ENCODE measurements at regions not wholly inside any gene's neighbourhood (a gene's known extent, or its start where the extent isn't known, plus 50 kb on each side); places are given as distances from the start of the nearest gene placed in this dataset.

DNA sequence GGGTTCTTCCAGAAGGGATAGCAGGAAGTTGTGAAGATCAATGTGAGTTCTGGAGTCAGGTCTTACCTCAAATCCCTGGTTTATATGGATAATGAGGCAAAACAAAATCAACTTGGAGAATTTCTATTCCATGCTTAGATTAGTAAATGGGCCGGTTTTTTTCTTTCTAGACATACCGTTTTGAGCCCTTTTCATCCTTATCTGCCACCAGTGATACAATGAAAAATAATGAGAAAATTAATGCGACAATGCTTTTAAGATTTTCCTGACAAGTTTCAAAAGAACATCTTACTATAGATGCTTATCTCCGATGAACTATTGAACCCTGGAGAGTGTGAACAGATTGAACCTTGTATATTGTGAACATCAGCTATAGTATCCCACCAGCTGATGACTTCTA, 262.7 kb downstream of the BTG1 start:
- no peak for DNase-seq (ENCODE audit: low spot score)
- BruUV-seq (replicated peaks) = no TSS peak
- Histone ChIP-seq H3K9me3 (ENCODE audit: low read depth, low read length, poor library complexity, severe bottlenecking) (no peaks in the 10 kb centered on the region), H3K4me3 (ENCODE audit: low read depth, low read length, poor library complexity, severe bottlenecking) (no peak overlapping the region), H3K27me3 (replicated peaks; ENCODE audit: insufficient read depth, low read depth, low read length, poor library complexity) (no peaks in the 10 kb centered on the region), H3K4me1 (ENCODE audit: insufficient read depth, low read length, poor library complexity, severe bottlenecking) (no peaks in the 10 kb centered on the region), H3K27ac (ENCODE audit: low read depth, low read length, poor library complexity, severe bottlenecking) (no peak overlapping the region), H3K36me3 (ENCODE audit: insufficient read depth, low read length, poor library complexity, severe bottlenecking) (no peaks in the 10 kb centered on the region)
- intact Hi-C loops (cut with micrococcal nuclease; ENCODE audit: unreplicated experiment) = no loop called here
- POLR2A ChIA-PET (ENCODE audit: low non-redundant PET) = no interaction called here
- TF ChIP-seq, protein P1, sequence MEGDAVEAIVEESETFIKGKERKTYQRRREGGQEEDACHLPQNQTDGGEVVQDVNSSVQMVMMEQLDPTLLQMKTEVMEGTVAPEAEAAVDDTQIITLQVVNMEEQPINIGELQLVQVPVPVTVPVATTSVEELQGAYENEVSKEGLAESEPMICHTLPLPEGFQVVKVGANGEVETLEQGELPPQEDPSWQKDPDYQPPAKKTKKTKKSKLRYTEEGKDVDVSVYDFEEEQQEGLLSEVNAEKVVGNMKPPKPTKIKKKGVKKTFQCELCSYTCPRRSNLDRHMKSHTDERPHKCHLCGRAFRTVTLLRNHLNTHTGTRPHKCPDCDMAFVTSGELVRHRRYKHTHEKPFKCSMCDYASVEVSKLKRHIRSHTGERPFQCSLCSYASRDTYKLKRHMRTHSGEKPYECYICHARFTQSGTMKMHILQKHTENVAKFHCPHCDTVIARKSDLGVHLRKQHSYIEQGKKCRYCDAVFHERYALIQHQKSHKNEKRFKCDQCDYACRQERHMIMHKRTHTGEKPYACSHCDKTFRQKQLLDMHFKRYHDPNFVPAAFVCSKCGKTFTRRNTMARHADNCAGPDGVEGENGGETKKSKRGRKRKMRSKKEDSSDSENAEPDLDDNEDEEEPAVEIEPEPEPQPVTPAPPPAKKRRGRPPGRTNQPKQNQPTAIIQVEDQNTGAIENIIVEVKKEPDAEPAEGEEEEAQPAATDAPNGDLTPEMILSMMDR (conservative IDR thresholded peaks at IDR 0.05; ENCODE audit: low read depth, low read length) = no peak
- no peak for TF ChIP-seq EZH2 (IDR thresholded peaks at IDR 0.05; ENCODE audit: borderline replicate concordance, low read depth, low read length, poor library complexity, severe bottlenecking)
- CTCF ChIA-PET = no interaction called here

DNA sequence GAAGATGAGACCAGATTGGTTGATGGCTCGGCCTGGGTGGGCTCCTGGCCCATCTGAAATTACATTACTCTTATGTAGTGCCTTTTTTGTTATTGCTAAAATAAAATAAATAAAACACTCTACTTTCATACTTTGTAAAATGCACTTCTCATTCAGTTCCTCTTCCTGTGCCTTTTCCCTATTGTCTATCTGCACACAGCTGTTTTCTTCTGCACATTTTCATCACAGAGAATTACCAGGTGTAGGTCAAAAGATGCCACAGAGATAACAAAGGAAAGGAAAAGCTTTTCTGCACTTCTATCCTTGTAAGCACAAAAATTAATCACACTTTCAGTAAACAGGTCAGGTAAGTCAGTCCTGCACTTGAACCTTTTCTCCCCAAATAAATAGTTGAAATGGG, 265.1 kb downstream of the BTG1 start:
- Histone ChIP-seq H3K36me3 (ENCODE audit: insufficient read depth, low read length, poor library complexity, severe bottlenecking) (no peaks in the 10 kb centered on the region), H3K4me3 (ENCODE audit: low read depth, low read length, poor library complexity, severe bottlenecking) (no peak overlapping the region), H3K9me3 (ENCODE audit: low read depth, low read length, poor library complexity, severe bottlenecking) (no peaks in the 10 kb centered on the region), H3K27me3 (replicated peaks; ENCODE audit: insufficient read depth, low read depth, low read length, poor library complexity) (no peaks in the 10 kb centered on the region), H3K27ac (ENCODE audit: low read depth, low read length, poor library complexity, severe bottlenecking) (no peak overlapping the region), H3K4me1 (ENCODE audit: insufficient read depth, low read length, poor library complexity, severe bottlenecking) (no peaks in the 10 kb centered on the region)
- ChIA-PET CTCF (no interaction called here), POLR2A (ENCODE audit: low non-redundant PET) (no interaction called here)
- intact Hi-C loops (cut with micrococcal nuclease; ENCODE audit: unreplicated experiment) = no loop called here
- no peak for DNase-seq (ENCODE audit: low spot score)
- no peak for TF ChIP-seq EZH2 (IDR thresholded peaks at IDR 0.05; ENCODE audit: borderline replicate concordance, low read depth, low read length, poor library complexity, severe bottlenecking)
- TF ChIP-seq, protein P1 (conservative IDR thresholded peaks at IDR 0.05; ENCODE audit: low read depth, low read length) = no peak
- no TSS peak for BruUV-seq (replicated peaks)

DNA sequence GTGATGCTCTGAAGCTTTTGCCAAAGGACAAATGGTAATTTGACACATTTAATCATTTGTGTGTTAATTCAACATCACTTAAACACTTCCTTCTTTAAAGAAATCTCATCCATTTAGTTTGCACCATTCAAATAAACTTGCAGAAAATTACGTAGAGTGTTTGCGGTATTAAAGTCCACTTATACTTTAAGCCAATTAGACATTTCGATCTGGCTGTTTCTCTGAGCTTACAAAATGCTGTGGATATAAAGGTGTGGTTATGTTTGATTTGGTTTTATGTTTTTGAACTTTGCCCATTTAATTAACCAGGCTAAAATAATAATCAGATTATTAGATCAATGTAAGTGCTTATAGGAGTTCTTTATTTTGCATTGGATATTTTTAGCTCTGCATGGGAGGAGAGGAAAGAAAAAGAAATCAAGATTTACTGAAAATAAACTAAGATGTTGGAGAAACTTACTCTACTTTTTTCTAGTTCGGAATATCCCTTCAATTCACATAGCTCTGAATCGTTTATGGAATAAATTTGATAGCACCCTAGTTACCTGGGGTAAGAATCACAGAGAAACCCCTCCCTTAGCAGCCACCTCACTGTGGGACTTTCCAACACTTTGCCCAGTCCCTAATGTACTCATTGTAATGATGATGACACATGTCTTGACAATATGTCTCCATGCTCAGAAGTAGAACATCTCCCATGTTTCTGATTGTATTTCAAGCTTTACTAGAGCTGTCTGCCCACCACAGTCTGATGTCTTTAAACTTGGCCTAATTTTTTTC, 268.0 kb downstream of the BTG1 start:
- Histone ChIP-seq H3K4me1 (ENCODE audit: insufficient read depth, low read length, poor library complexity, severe bottlenecking) (no peaks in the 10 kb centered on the region), H3K4me3 (ENCODE audit: low read depth, low read length, poor library complexity, severe bottlenecking) (no peak overlapping the region), H3K36me3 (ENCODE audit: insufficient read depth, low read length, poor library complexity, severe bottlenecking) (no peaks in the 10 kb centered on the region), H3K9me3 (ENCODE audit: low read depth, low read length, poor library complexity, severe bottlenecking) (no peaks in the 10 kb centered on the region), H3K27ac (ENCODE audit: low read depth, low read length, poor library complexity, severe bottlenecking) (no peak overlapping the region), H3K27me3 (replicated peaks; ENCODE audit: insufficient read depth, low read depth, low read length, poor library complexity) (no peaks in the 10 kb centered on the region)
- no TSS peak for BruUV-seq (replicated peaks)
- CTCF ChIA-PET = no interaction called here
- no peak for TF ChIP-seq EZH2 (IDR thresholded peaks at IDR 0.05; ENCODE audit: borderline replicate concordance, low read depth, low read length, poor library complexity, severe bottlenecking)
- TF ChIP-seq, protein P1 (conservative IDR thresholded peaks at IDR 0.05; ENCODE audit: low read depth, low read length) = no peak
- intact Hi-C loops (cut with micrococcal nuclease; ENCODE audit: unreplicated experiment) = no loop called here
- POLR2A ChIA-PET (ENCODE audit: low non-redundant PET) = no interaction called here
- no peak for DNase-seq (ENCODE audit: low spot score)

All from A673 (cell line).